Transverse colon (tissue), 4 donors: ENCODE measurements at regions not wholly inside any gene's neighbourhood (a gene's known extent, or its start where the extent isn't known, plus 50 kb on each side); places are given as distances from the start of the nearest gene placed in this dataset.

Experiments
- DNase-seq: peaks from one replicate; pipeline ENCODE4 v3.0.0-alpha.2; 2019
- H3K27ac ChIP-seq, 4 donors: fragments of 200-600 bp; sonication (generic); 2 replicates each; pipeline ENCODE4 v1.5.1; 2016 to 2018; ENCODE audit warnings: inconsistent platforms in 4 of 4
- H3K27me3 ChIP-seq: fragments of 200-600 bp; sonication (generic); 2 replicates; pipeline ENCODE4 v1.5.1; 2017; ENCODE audit warnings: inconsistent platforms
- H3K36me3 ChIP-seq, 4 donors: fragments of 200-600 bp; sonication (generic); 2 replicates each; pipeline ENCODE4 v1.5.1; 2017 to 2019; ENCODE audit warnings: inconsistent platforms in 4 of 4
- H3K4me1 ChIP-seq, 4 donors: fragments of 200-600 bp; sonication (generic); 2 replicates each; pipeline ENCODE4 v1.5.1; 2017 to 2020; ENCODE audit warnings: inconsistent platforms in 4 of 4
- H3K4me3 ChIP-seq, 4 donors: fragments of 200-600 bp; sonication (generic); 1 replicate in 1 of 4; 2 replicates in 3 of 4; pipeline versions ENCODE4 v1.5.1 to v1.6.1; 2017 to 2019; ENCODE audit warnings: inconsistent platforms in 4 of 4
- H3K9me3 ChIP-seq, 2 donors: fragments of 200-600 bp; sonication (generic); 2 replicates each; pipeline ENCODE4 v1.5.1; 2017 to 2019; ENCODE audit warnings: inconsistent platforms in 2 of 2
- CTCF ChIP-seq, 5 experiments: fragments of 200-600 bp in 3 of 5; fragments of 450-650 bp in 2 of 5; sonication (generic) in 3 of 5; IDR thresholded peaks; 1 replicate in 2 of 5; 2 replicates in 3 of 5; pipeline ENCODE4 v1.5.1; 2016 to 2017; ENCODE audit warnings: antibody characterized with exemption in 5 of 5, inconsistent platforms in 3 of 5, mild to moderate bottlenecking in 2 of 5, moderate library complexity in 1 of 5
- EP300 ChIP-seq: sonication (generic); formaldehyde crosslinking; IDR thresholded peaks from one replicate; pipeline ENCODE4 v1.6.1; 2017; ENCODE audit warnings: antibody characterized with exemption, low read depth
- POLR2A ChIP-seq: fragments of 450-650 bp; IDR thresholded peaks from one replicate; pipeline ENCODE4 v1.6.1; 2016; ENCODE audit warnings: antibody characterized with exemption, mild to moderate bottlenecking, moderate library complexity
- POLR2AphosphoS5 ChIP-seq, 3 donors: sonication (generic); formaldehyde crosslinking; IDR thresholded peaks; one replicate each; pipeline ENCODE4 v1.6.1; 2016; ENCODE audit warnings: antibody characterized with exemption in 3 of 3
- WGBS, 2 donors: methylation state at CpG; one replicate each; pipeline ENCODE4 v1.1.5; 2018; ENCODE audit warnings: low coverage in 1 of 2; 5-methylcytosine and 5-hydroxymethylcytosine counted together
- in situ Hi-C, 4 donors: fragments of 200-750 bp; cut with MboI; loops; one replicate each; pipeline versions ENCODE4 v1.15.0 to v1.15.1; 2017; ENCODE audit warnings: low sequenced_read_pairs in 3 of 4, low pct_ligation_motif_present in 1 of 4, low pct_unique_long_range_greater_than_20kb in 1 of 4
- intact Hi-C: fragments of 100-400 bp; cut with DNase I; formaldehyde crosslinking; loops from one replicate; pipeline ENCODE4 v1.15.1; 2023; ENCODE audit warnings: low total_unique reads

DNA sequence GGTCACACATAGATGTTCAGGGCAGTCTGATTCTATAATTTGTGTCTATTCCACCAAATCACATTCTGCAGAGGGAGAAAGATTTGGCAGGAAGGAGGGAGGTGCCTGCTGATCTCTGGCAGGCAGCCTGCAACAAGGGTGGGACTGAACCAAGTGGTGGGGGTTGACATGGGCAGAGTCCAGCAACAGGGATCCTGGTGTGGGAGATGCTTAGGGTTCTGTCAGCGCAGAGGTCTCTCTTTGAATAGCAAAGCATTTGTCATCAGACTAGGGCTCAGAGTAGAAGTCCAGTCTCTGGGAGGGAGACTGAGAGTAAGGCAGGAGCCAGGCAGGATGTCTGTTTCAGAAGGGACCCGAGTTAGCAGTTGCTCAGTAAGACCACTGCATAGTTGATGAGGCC lies 94.6 kb downstream of the UTP18 start:
- DNase-seq = no peak
- Histone ChIP-seq H3K27ac (no peak overlapping the region), H3K4me3 (no peak overlapping the region), H3K9me3 (no peaks in the 10 kb centered on the region), H3K4me1 (no peaks in the 10 kb centered on the region), H3K27me3 (peaks cover 5% of the 10 kb centered on the region), H3K36me3 (no peaks in the 10 kb centered on the region)
- TF ChIP-seq POLR2A (no peak), CTCF (IDR thresholded peaks at IDR 0.05) (no peak)
- 72% methylated on average over 2 of the region's 2 CpGs; no CpG with 5 or more reads in 1 of the 2 donors for WGBS, 2 donors
- in situ Hi-C loops (no loop called here), intact Hi-C loops (no loop called here)

- in situ Hi-C loops = no loop called here
- H3K36me3 ChIP-seq = no peaks in the 10 kb centered on the region
- TF ChIP-seq EP300 (no peak), CTCF (IDR thresholded peaks at IDR 0.05) (no peak), POLR2A (no peak), POLR2AphosphoS5 (IDR thresholded peaks at IDR 0.05) (no peak)
- no peaks in the 10 kb centered on the region for H3K4me1 ChIP-seq
- 72 to 90% methylated on average over 2 to 18 of the region's 18 CpGs for WGBS, 2 donors
- H3K27ac ChIP-seq = no peak overlapping the region
- H3K9me3 ChIP-seq = no peaks in the 10 kb centered on the region
- intact Hi-C loops = no loop called here
- no peak overlapping the region for H3K4me3 ChIP-seq
- DNase-seq = no peak
- H3K27me3 ChIP-seq = peaks cover 5% of the 10 kb centered on the region
Measured at GRCh38 chr17:51355441-51356410, 95.4 kb downstream of the UTP18 start.

DNA sequence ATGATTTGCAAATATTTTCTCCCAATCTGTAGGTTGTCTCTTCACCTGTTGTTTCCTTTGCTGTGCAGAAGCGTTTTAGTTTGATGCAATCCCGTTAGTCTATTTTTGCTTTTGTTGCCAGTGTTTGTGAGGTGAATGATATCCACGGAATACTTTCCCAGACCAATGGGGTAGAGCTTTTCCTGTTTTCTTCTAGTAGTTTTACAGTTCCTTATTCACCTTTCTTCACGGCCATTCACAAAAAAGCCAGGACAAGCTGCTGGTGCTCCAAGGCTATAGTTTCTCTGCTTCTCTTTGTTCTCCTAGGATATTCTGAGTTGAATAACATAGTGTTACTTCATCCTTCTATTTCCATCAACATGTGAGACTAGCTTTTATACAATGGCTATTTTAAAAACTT lies 98.7 kb downstream of the UTP18 start:
- intact Hi-C loops = no loop called here
- no peaks in the 10 kb centered on the region for H3K9me3 ChIP-seq
- in situ Hi-C loops = no loop called here
- 82 to 87% methylated on average over 4 of the region's 4 CpGs for WGBS, 2 donors
- no peak for TF ChIP-seq POLR2A
- no peaks in the 10 kb centered on the region for H3K4me1 ChIP-seq
- no peak overlapping the region for H3K27ac ChIP-seq
- H3K27me3 ChIP-seq = peaks cover 3% of the 10 kb centered on the region
- H3K36me3 ChIP-seq = no peaks in the 10 kb centered on the region
- H3K4me3 ChIP-seq = no peak overlapping the region
- no peak for DNase-seq

DNA sequence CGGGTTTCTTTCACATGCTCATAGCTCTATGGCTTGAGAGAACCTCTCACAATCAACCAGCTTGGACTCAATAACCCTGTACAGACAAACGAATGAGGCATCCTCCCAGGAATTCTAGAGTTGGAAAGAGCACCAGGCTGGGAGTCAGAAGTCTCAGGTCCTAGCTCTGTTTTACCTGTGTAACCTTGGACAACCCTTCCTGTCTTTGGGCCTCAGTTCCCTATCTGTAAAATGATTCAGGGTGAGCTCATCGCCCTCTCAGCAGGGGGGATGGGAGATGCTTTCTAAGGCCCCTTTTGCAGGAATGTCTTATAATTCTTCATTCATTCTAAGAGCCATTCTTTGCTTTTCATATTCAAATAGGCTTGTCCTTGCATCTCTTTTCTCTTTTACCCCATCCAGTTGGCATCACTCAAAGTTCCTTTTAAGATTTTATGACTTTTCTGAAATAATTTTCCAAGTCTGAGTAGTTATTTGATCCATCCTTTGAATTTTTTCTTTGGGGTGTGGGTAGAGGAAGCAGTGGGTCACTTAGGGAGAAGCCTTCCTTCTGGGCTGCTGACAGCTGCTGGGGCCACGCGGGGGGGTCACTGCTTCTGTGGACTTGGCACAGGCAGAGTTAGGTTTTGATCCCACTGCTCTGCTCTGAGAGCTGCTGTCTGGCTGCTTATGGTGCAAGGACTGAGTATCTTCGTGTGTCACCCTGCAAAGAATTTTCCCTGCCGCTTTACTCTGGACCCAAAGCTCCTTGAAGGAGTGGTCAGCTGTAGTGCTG lies 102.7 kb downstream of the UTP18 start:
- in situ Hi-C loops (no loop called here), intact Hi-C loops (loop anchor here (10.0 kb wide), 1 partner anchor 1102 kb away; no protein-coding TSS in a partner anchor)
- Histone ChIP-seq H3K27ac (no peak overlapping the region), H3K36me3 (no peaks in the 10 kb centered on the region), H3K4me1 (no peaks in the 10 kb centered on the region), H3K9me3 (no peaks in the 10 kb centered on the region), H3K27me3 (no peaks in the 10 kb centered on the region), H3K4me3 (no peak overlapping the region)
- 52 to 73% methylated on average over 3 to 7 of the region's 7 CpGs for WGBS, 2 donors
- TF ChIP-seq CTCF (IDR thresholded peaks at IDR 0.05) (no peak), POLR2A (no peak), POLR2AphosphoS5 (IDR thresholded peaks at IDR 0.05) (no peak), EP300 (no peak)
- no peak for DNase-seq
